ENCODE measurements at regions not wholly inside any gene's neighbourhood (a gene's known extent, or its start where the extent isn't known, plus 50 kb on each side); places are given as distances from the start of the nearest gene placed in this dataset.

- Histone ChIP-seq H3K9me3 (ENCODE audit: control insufficient read depth, low read length) (no peaks in the 10 kb centered on the region), H3K27ac (ENCODE audit: low read length, poor library complexity, severe bottlenecking) (no peak overlapping the region), H2BK15ac (ENCODE audit: low read depth, poor library complexity, severe bottlenecking) (no peak overlapping the region), H3K4me2 (ENCODE audit: low read length, poor library complexity, severe bottlenecking) (no peak overlapping the region), H4K91ac (ENCODE audit: low read length) (no peak overlapping the region), H3K4me1 (ENCODE audit: control insufficient read depth, insufficient read depth, low read depth, low read length) (peaks cover 14% of the 10 kb centered on the region), H2BK5ac (ENCODE audit: low read depth, low read length, poor library complexity, severe bottlenecking) (peak overlapping the region; percentile 20), H3K79me1 (replicated peaks; ENCODE audit: low read length, poor library complexity, severe bottlenecking) (no peaks in the 10 kb centered on the region), H2BK12ac (ENCODE audit: low read length in 2 of 2) (no peak overlapping the region), H3K14ac (ENCODE audit: low read length in 2 of 2) (peak overlapping the region in 1 of 2 experiments; percentile 14), H3K23ac (ENCODE audit: low read length in 2 of 2) (no peak overlapping the region), H3K4ac (ENCODE audit: low read depth in 1 of 2, low read length in 2 of 2) (no peak overlapping the region), H3K9ac (ENCODE audit: low read length) (no peak overlapping the region), H3K18ac (ENCODE audit: low read depth in 1 of 2, low read length in 2 of 2) (no peak overlapping the region), H2BK120ac (ENCODE audit: low read depth, low read length) (no peak overlapping the region), H4K8ac (ENCODE audit: low read length) (no peak overlapping the region), H3K27me3 (ENCODE audit: control insufficient read depth in 1 of 2, insufficient read depth in 1 of 2, low read length in 2 of 2) (peaks cover 0 to 85% of the 10 kb centered on the region in 2 experiments), H3K36me3 (ENCODE audit: control insufficient read depth in 1 of 2, insufficient read depth in 2 of 2, low read depth in 1 of 2, low read length in 2 of 2) (no peaks in the 10 kb centered on the region), H2AFZ (ENCODE audit: low read depth, low read length) (no peak overlapping the region), H3K4me3 (ENCODE audit: insufficient read depth in 1 of 2, low read depth in 1 of 2, low read length in 2 of 2) (no peak overlapping the region), H2AK5ac (ENCODE audit: low read length, severe bottlenecking) (peak overlapping the region; percentile 32)
- 89% methylated on average over 14 of the region's 14 CpGs for WGBS
- no peak for DNase-seq
Observed at GRCh38 chr17:37839196-37839978, 84.8 kb upstream of the TBC1D3K start.

GRCh38 chr17:37838276-37838675, 85.9 kb upstream of the TBC1D3K start:
- Histone ChIP-seq H3K4me1 (ENCODE audit: control insufficient read depth, insufficient read depth, low read depth, low read length) (peaks cover 11% of the 10 kb centered on the region), H3K4me2 (ENCODE audit: low read length, poor library complexity, severe bottlenecking) (no peak overlapping the region), H2AFZ (ENCODE audit: low read depth, low read length) (no peak overlapping the region), H3K27ac (ENCODE audit: low read length, poor library complexity, severe bottlenecking) (no peak overlapping the region), H3K79me1 (replicated peaks; ENCODE audit: low read length, poor library complexity, severe bottlenecking) (no peaks in the 10 kb centered on the region), H3K23ac (ENCODE audit: low read length in 2 of 2) (no peak overlapping the region), H2BK5ac (ENCODE audit: low read depth, low read length, poor library complexity, severe bottlenecking) (no peak overlapping the region), H3K36me3 (ENCODE audit: control insufficient read depth in 1 of 2, insufficient read depth in 2 of 2, low read depth in 1 of 2, low read length in 2 of 2) (no peaks in the 10 kb centered on the region), H2BK120ac (ENCODE audit: low read depth, low read length) (no peak overlapping the region), H3K18ac (ENCODE audit: low read depth in 1 of 2, low read length in 2 of 2) (no peak overlapping the region), H4K8ac (ENCODE audit: low read length) (no peak overlapping the region), H3K4me3 (ENCODE audit: insufficient read depth in 1 of 2, low read depth in 1 of 2, low read length in 2 of 2) (no peak overlapping the region), H3K9ac (ENCODE audit: low read length) (no peak overlapping the region), H2BK12ac (ENCODE audit: low read length in 2 of 2) (no peak overlapping the region), H4K91ac (ENCODE audit: low read length) (no peak overlapping the region), H2AK5ac (ENCODE audit: low read length, severe bottlenecking) (peak overlapping the region; percentile 14), H3K14ac (ENCODE audit: low read length in 2 of 2) (no peak overlapping the region), H3K9me3 (ENCODE audit: control insufficient read depth, low read length) (no peaks in the 10 kb centered on the region), H3K27me3 (ENCODE audit: control insufficient read depth in 1 of 2, insufficient read depth in 1 of 2, low read length in 2 of 2) (peaks cover 0 to 82% of the 10 kb centered on the region in 2 experiments), H3K4ac (ENCODE audit: low read depth in 1 of 2, low read length in 2 of 2) (no peak overlapping the region), H2BK15ac (ENCODE audit: low read depth, poor library complexity, severe bottlenecking) (no peak overlapping the region)
- WGBS, result 85% methylated on average over 8 of the region's 8 CpGs
- DNase-seq, result no peak

GRCh38 chr17:37836593-37836992, 87.6 kb upstream of the TBC1D3K start:
- no peak overlapping the region for H3K4me3 ChIP-seq (ENCODE audit: insufficient read depth in 1 of 2, low read depth in 1 of 2, low read length in 2 of 2)
- no peak overlapping the region for H2AFZ ChIP-seq (ENCODE audit: low read depth, low read length)
- H3K23ac ChIP-seq (ENCODE audit: low read length in 2 of 2), result no peak overlapping the region
- no peaks in the 10 kb centered on the region for H3K9me3 ChIP-seq (ENCODE audit: control insufficient read depth, low read length)
- H3K27me3 ChIP-seq (ENCODE audit: control insufficient read depth in 1 of 2, insufficient read depth in 1 of 2, low read length in 2 of 2), result peaks cover 0 to 68% of the 10 kb centered on the region in 2 experiments
- no peak overlapping the region for H2BK5ac ChIP-seq (ENCODE audit: low read depth, low read length, poor library complexity, severe bottlenecking)
- no peaks in the 10 kb centered on the region for H3K79me1 ChIP-seq (replicated peaks; ENCODE audit: low read length, poor library complexity, severe bottlenecking)
- H2BK12ac ChIP-seq (ENCODE audit: low read length in 2 of 2), result no peak overlapping the region
- no peak overlapping the region for H3K4me2 ChIP-seq (ENCODE audit: low read length, poor library complexity, severe bottlenecking)
- no peak for DNase-seq
- H2BK120ac ChIP-seq (ENCODE audit: low read depth, low read length), result no peak overlapping the region
- H3K9ac ChIP-seq (ENCODE audit: low read length), result no peak overlapping the region
- no peak overlapping the region for H2BK15ac ChIP-seq (ENCODE audit: low read depth, poor library complexity, severe bottlenecking)
- no peak overlapping the region for H3K4ac ChIP-seq (ENCODE audit: low read depth in 1 of 2, low read length in 2 of 2)
- H3K27ac ChIP-seq (ENCODE audit: low read length, poor library complexity, severe bottlenecking), result no peak overlapping the region
- H4K8ac ChIP-seq (ENCODE audit: low read length), result no peak overlapping the region
- no peak overlapping the region for H2AK5ac ChIP-seq (ENCODE audit: low read length, severe bottlenecking)
- no peak overlapping the region for H3K14ac ChIP-seq (ENCODE audit: low read length in 2 of 2)
- H3K36me3 ChIP-seq (ENCODE audit: control insufficient read depth in 1 of 2, insufficient read depth in 2 of 2, low read depth in 1 of 2, low read length in 2 of 2), result no peaks in the 10 kb centered on the region
- no peak overlapping the region for H4K91ac ChIP-seq (ENCODE audit: low read length)
- H3K4me1 ChIP-seq (ENCODE audit: control insufficient read depth, insufficient read depth, low read depth, low read length), result peaks cover 8% of the 10 kb centered on the region
- H3K18ac ChIP-seq (ENCODE audit: low read depth in 1 of 2, low read length in 2 of 2), result no peak overlapping the region
- no CpG with 5 or more reads among the region's 2 CpGs for WGBS

GRCh38 chr17:37834168-37834567, 89.3 kb upstream of the HNF1B start:
- Histone ChIP-seq H2BK120ac (ENCODE audit: low read depth, low read length) (no peak overlapping the region), H2AFZ (ENCODE audit: low read depth, low read length) (no peak overlapping the region), H2BK15ac (ENCODE audit: low read depth, poor library complexity, severe bottlenecking) (no peak overlapping the region), H3K4ac (ENCODE audit: low read depth in 1 of 2, low read length in 2 of 2) (no peak overlapping the region), H3K9me3 (ENCODE audit: control insufficient read depth, low read length) (no peaks in the 10 kb centered on the region), H3K79me1 (replicated peaks; ENCODE audit: low read length, poor library complexity, severe bottlenecking) (no peaks in the 10 kb centered on the region), H4K8ac (ENCODE audit: low read length) (no peak overlapping the region), H3K18ac (ENCODE audit: low read depth in 1 of 2, low read length in 2 of 2) (no peak overlapping the region), H3K4me2 (ENCODE audit: low read length, poor library complexity, severe bottlenecking) (no peak overlapping the region), H3K36me3 (ENCODE audit: control insufficient read depth in 1 of 2, insufficient read depth in 2 of 2, low read depth in 1 of 2, low read length in 2 of 2) (no peaks in the 10 kb centered on the region), H3K23ac (ENCODE audit: low read length in 2 of 2) (no peak overlapping the region), H3K4me3 (ENCODE audit: insufficient read depth in 1 of 2, low read depth in 1 of 2, low read length in 2 of 2) (no peak overlapping the region), H4K91ac (ENCODE audit: low read length) (peak overlapping the region; percentile 34), H3K9ac (ENCODE audit: low read length) (no peak overlapping the region), H2AK5ac (ENCODE audit: low read length, severe bottlenecking) (no peak overlapping the region), H3K14ac (ENCODE audit: low read length in 2 of 2) (no peak overlapping the region), H2BK5ac (ENCODE audit: low read depth, low read length, poor library complexity, severe bottlenecking) (no peak overlapping the region), H3K27ac (ENCODE audit: low read length, poor library complexity, severe bottlenecking) (no peak overlapping the region), H3K4me1 (ENCODE audit: control insufficient read depth, insufficient read depth, low read depth, low read length) (peaks cover 14% of the 10 kb centered on the region), H3K27me3 (ENCODE audit: control insufficient read depth in 1 of 2, insufficient read depth in 1 of 2, low read length in 2 of 2) (peaks cover 0 to 71% of the 10 kb centered on the region in 2 experiments), H2BK12ac (ENCODE audit: low read length in 2 of 2) (no peak overlapping the region)
- WGBS, result 95% methylated on average over 2 of the region's 2 CpGs
- no peak for DNase-seq

All from mesenchymal stem cell (in vitro differentiated cells and primary cell).